ENCODE measurements at regions not wholly inside any gene's neighbourhood (a gene's known extent, or its start where the extent isn't known, plus 50 kb on each side); places are given as distances from the start of the nearest gene placed in this dataset.

- no peaks in the 10 kb centered on the region for H3K27me3 ChIP-seq
- H3K36me3 ChIP-seq: no peaks in the 10 kb centered on the region
- H3K27ac ChIP-seq: no peak overlapping the region
- 54 to 56% methylated on average over 5 of the region's 5 CpGs for WGBS, 2 donors (ENCODE audit: low coverage in 1 of 2)
- H3K4me3 ChIP-seq: no peak overlapping the region
- intact Hi-C loops (cut with DNase I; ENCODE audit: low total_unique reads): no loop called here
- H3K9me3 ChIP-seq: peaks cover 0 to 2% of the 10 kb centered on the region in 2 donors
- TF ChIP-seq CTCF (IDR thresholded peaks at IDR 0.05): no peak
- TF ChIP-seq POLR2A (IDR thresholded peaks at IDR 0.05): no peak
- TF ChIP-seq POLR2AphosphoS5 (IDR thresholded peaks at IDR 0.05): no peak
- no peak for TF ChIP-seq EP300 (IDR thresholded peaks at IDR 0.05; ENCODE audit: low read depth)
- DNase-seq: no peak
- in situ Hi-C loops (cut with MboI; ENCODE audit: low pct_ligation_motif_present in 1 of 4, low pct_unique_long_range_greater_than_20kb in 1 of 4, low sequenced_read_pairs in 3 of 4): no loop called here
- no peaks in the 10 kb centered on the region for H3K4me1 ChIP-seq
These were observed 72.7 kb upstream of the H2AZ1 start for GRCh38 chr4:100022792-100023222.

GRCh38 chr4:100019821-100020220 is 69.7 kb upstream of the H2AZ1 start:
- TF ChIP-seq POLR2A (IDR thresholded peaks at IDR 0.05): no peak
- TF ChIP-seq POLR2AphosphoS5 (IDR thresholded peaks at IDR 0.05): no peak
- TF ChIP-seq EP300 (IDR thresholded peaks at IDR 0.05; ENCODE audit: low read depth): no peak
- no peak for TF ChIP-seq CTCF (IDR thresholded peaks at IDR 0.05)
- H3K9me3 ChIP-seq: peaks cover 0 to 2% of the 10 kb centered on the region in 2 donors
- no peaks in the 10 kb centered on the region for H3K36me3 ChIP-seq
- H3K27ac ChIP-seq: no peak overlapping the region
- H3K4me1 ChIP-seq: no peaks in the 10 kb centered on the region
- in situ Hi-C loops (cut with MboI; ENCODE audit: low pct_ligation_motif_present in 1 of 4, low pct_unique_long_range_greater_than_20kb in 1 of 4, low sequenced_read_pairs in 3 of 4): no loop called here
- no peak overlapping the region for H3K4me3 ChIP-seq
- no peaks in the 10 kb centered on the region for H3K27me3 ChIP-seq
- DNase-seq: no peak
- intact Hi-C loops (cut with DNase I; ENCODE audit: low total_unique reads): no loop called here
- 96 to 100% methylated on average over 1 of the region's 1 CpG for WGBS, 2 donors (ENCODE audit: low coverage in 1 of 2)

GRCh38 chr4:100017637-100018310 is 67.7 kb upstream of the H2AZ1 start:
- Histone ChIP-seq H3K4me3 (no peak overlapping the region), H3K27me3 (no peaks in the 10 kb centered on the region), H3K4me1 (no peaks in the 10 kb centered on the region), H3K36me3 (no peaks in the 10 kb centered on the region), H3K27ac (no peak overlapping the region), H3K9me3 (peaks cover 0 to 2% of the 10 kb centered on the region in 2 donors)
- in situ Hi-C loops (cut with MboI; ENCODE audit: low pct_ligation_motif_present in 1 of 4, low pct_unique_long_range_greater_than_20kb in 1 of 4, low sequenced_read_pairs in 3 of 4): no loop called here
- WGBS, 2 donors (ENCODE audit: low coverage in 1 of 2): 56 to 62% methylated on average over 3 of the region's 3 CpGs
- intact Hi-C loops (cut with DNase I; ENCODE audit: low total_unique reads): no loop called here
- no peak for DNase-seq
- TF ChIP-seq EP300 (IDR thresholded peaks at IDR 0.05; ENCODE audit: low read depth) (no peak), POLR2A (IDR thresholded peaks at IDR 0.05) (no peak), CTCF (IDR thresholded peaks at IDR 0.05) (no peak), POLR2AphosphoS5 (IDR thresholded peaks at IDR 0.05) (no peak)

- Histone ChIP-seq H3K4me1 (no peaks in the 10 kb centered on the region), H3K27ac (no peak overlapping the region), H3K36me3 (no peaks in the 10 kb centered on the region), H3K27me3 (no peaks in the 10 kb centered on the region), H3K9me3 (no peaks in the 10 kb centered on the region), H3K4me3 (no peak overlapping the region)
- no peak for DNase-seq
- 52 to 67% methylated on average over 2 to 3 of the region's 3 CpGs for WGBS, 2 donors (ENCODE audit: low coverage in 1 of 2)
- intact Hi-C loops (cut with DNase I; ENCODE audit: low total_unique reads): no loop called here
- in situ Hi-C loops (cut with MboI; ENCODE audit: low pct_ligation_motif_present in 1 of 4, low pct_unique_long_range_greater_than_20kb in 1 of 4, low sequenced_read_pairs in 3 of 4): no loop called here
- TF ChIP-seq POLR2A (IDR thresholded peaks at IDR 0.05) (no peak), EP300 (IDR thresholded peaks at IDR 0.05; ENCODE audit: low read depth) (no peak), CTCF (IDR thresholded peaks at IDR 0.05) (no peak), POLR2AphosphoS5 (IDR thresholded peaks at IDR 0.05) (no peak)
These were observed 66.1 kb upstream of the H2AZ1 start for GRCh38 chr4:100016191-100016590.
